K562 (cell line): ENCODE measurements at regions not wholly inside any gene's neighbourhood (a gene's known extent, or its start where the extent isn't known, plus 50 kb on each side); places are given as distances from the start of the nearest gene placed in this dataset.

Experiments
- ATAC-seq: fragments of 200-7000 bp; cut with Tn5 transposase; 3 replicates; pipeline ENCODE4 v1.9.1; 2020; ENCODE audit warnings: moderate library complexity
- BruUV-seq: library from RNA; stranded (reverse); fragments of 400-500 nt; replicated peaks from 2 replicates; lab custom pipeline; 2021; lab: Mats Ljungman, UMichigan
- CTCF ChIA-PET: fragments of 300-600 bp; formaldehyde crosslinking; extraction: SDS; loops from one replicate; lab custom pipeline; 2021; ENCODE audit warnings: low intra/inter-chr PET ratio; lab: Yijun Ruan, JAX
- POLR2A ChIA-PET: fragments of 300-600, 350-650 bp; sonication (Branson Sonifier 250); formaldehyde crosslinking; extraction: SDS; loops from one replicate; lab custom pipeline; 2021; ENCODE audit warnings: antibody characterized with exemption, inconsistent platforms; lab: Yijun Ruan, JAX
- DNase-seq, 4 experiments: peaks; one replicate each; pipeline versions ENCODE4 v3.0.0 to v3.0.0-alpha.2; 2011 to 2018; ENCODE audit warnings: low spot score in 3 of 4, mixed read lengths in 3 of 4; ENCODE audit errors: extremely low read depth in 1 of 4
- FAIRE-seq: peaks from 2 replicates; lab custom pipeline; 2011; peaks lifted over from hg19 to GRCh38; lab: Jason Lieb, UNC
- H2AFZ ChIP-seq: 2 replicates; pipeline ENCODE4 v1.6.0; 2011; ENCODE audit warnings: low read depth, low read length, control low read depth, inconsistent platforms
- H3K27ac ChIP-seq: fragments of 200-600 bp; 3 replicates; pipeline ENCODE4 v1.8.0; 2011; ENCODE audit warnings: low read depth, mild to moderate bottlenecking, control low read depth, inconsistent platforms, low read length, moderate library complexity, mixed read lengths; ENCODE audit errors: extremely low read depth
- H3K27me3 ChIP-seq, 2 experiments: fragments of 300-600 bp in 1 of 2; 2 replicates in 1 of 2; 3 replicates in 1 of 2; pipeline versions ENCODE4 v1.6.0 to v1.8.0; 2011; ENCODE audit warnings: inconsistent platforms in 2 of 2, low read length in 2 of 2, mild to moderate bottlenecking in 1 of 2, mixed read lengths in 1 of 2, moderate library complexity in 1 of 2; ENCODE audit not compliant: control insufficient read depth in 2 of 2, insufficient read depth in 2 of 2
- H3K36me3 ChIP-seq: fragments of 300-600 bp; 3 replicates; pipeline ENCODE4 v1.8.0; 2011; ENCODE audit warnings: mild to moderate bottlenecking, low read length, inconsistent platforms; ENCODE audit not compliant: control insufficient read depth, insufficient read depth
- H3K4me1 ChIP-seq, 2 experiments: fragments of 200-600 bp in 1 of 2; replicated peaks in 1 of 2; 2 replicates in 1 of 2; 3 replicates in 1 of 2; pipeline versions ENCODE4 v1.5.1 to v1.8.0; 2011; ENCODE audit warnings: inconsistent platforms in 2 of 2, low read length in 2 of 2, mild to moderate bottlenecking in 1 of 2, mixed read lengths in 1 of 2, moderate library complexity in 1 of 2; ENCODE audit not compliant: control insufficient read depth in 2 of 2, insufficient read depth in 2 of 2
- H3K4me2 ChIP-seq: 2 replicates; pipeline ENCODE4 v1.6.1; 2011; ENCODE audit warnings: low read length, control low read depth, inconsistent platforms, mixed read lengths; ENCODE audit not compliant: insufficient read depth
- H3K4me3 ChIP-seq: fragments of 200-600 bp; sonication (generic), shearing (Covaris generic); 2 replicates; pipeline ENCODE4 v1.5.1; 2016; ENCODE audit warnings: control low read depth, inconsistent platforms
- H3K79me2 ChIP-seq: fragments of 200-600 bp; 3 replicates; pipeline ENCODE4 v1.8.0; 2011; ENCODE audit warnings: low read length, inconsistent platforms; ENCODE audit not compliant: control insufficient read depth, insufficient read depth
- H3K9ac ChIP-seq, 2 experiments: 2 replicates each; pipeline versions ENCODE4 v1.6.0 to v1.6.1; 2011; ENCODE audit warnings: low read depth in 2 of 2, low read length in 2 of 2, control low read depth in 1 of 2, inconsistent platforms in 1 of 2, mild to moderate bottlenecking in 1 of 2, mixed read lengths in 1 of 2; ENCODE audit not compliant: insufficient read depth in 1 of 2
- H3K9me1 ChIP-seq: one replicate; pipeline ENCODE4 v1.6.0; 2011; ENCODE audit warnings: inconsistent platforms, mild to moderate bottlenecking, low read length, moderate library complexity; ENCODE audit not compliant: control insufficient read depth, insufficient read depth
- H3K9me3 ChIP-seq: replicated peaks from 2 replicates; pipeline ENCODE4 v1.5.1; 2011; ENCODE audit warnings: low read depth, low read length, inconsistent platforms; ENCODE audit not compliant: control insufficient read depth, insufficient read depth
- H4K20me1 ChIP-seq: replicated peaks from 2 replicates; pipeline ENCODE4 v1.6.1; 2011; ENCODE audit warnings: low read length, inconsistent platforms, mixed read lengths; ENCODE audit not compliant: control insufficient read depth, insufficient read depth
- CBFA2T2 ChIP-seq: fragments of 450-650 bp; conservative IDR thresholded peaks from 2 replicates; pipeline ENCODE4 v1.6.1; 2017; ENCODE audit warnings: mild to moderate bottlenecking
- CREB1 ChIP-seq, 2 experiments: sonication (generic) in 1 of 2; formaldehyde crosslinking in 1 of 2; IDR thresholded peaks; 2 replicates each; pipeline versions ENCODE4 v1.6.1 to v1.8.0; 2012 to 2022; ENCODE audit warnings: inconsistent platforms in 1 of 2, mild to moderate bottlenecking in 1 of 2, missing genetic modification reagents in 1 of 2, moderate library complexity in 1 of 2
- FOXM1 ChIP-seq, 2 experiments: fragments of 450-650 bp in 1 of 2; sonication (generic) in 1 of 2; formaldehyde crosslinking in 1 of 2; IDR thresholded peaks; 2 replicates each; pipeline versions ENCODE4 v1.6.1 to v1.9.0; 2017 to 2022; ENCODE audit warnings: low read depth in 2 of 2, mild to moderate bottlenecking in 2 of 2, missing genetic modification reagents in 1 of 2, moderate library complexity in 1 of 2
- GABPB2 ChIP-seq: fragments of 250-450 bp; sonication (Bioruptor Pico); conservative IDR thresholded peaks from 2 replicates; pipeline ENCODE4 v1.5.1; 2021; ENCODE audit warnings: mild to moderate bottlenecking
- HMG20B ChIP-seq: fragments of 250-450 bp; sonication (Bioruptor Pico); IDR thresholded peaks from 2 replicates; pipeline ENCODE4 v1.5.0; 2021; ENCODE audit warnings: mild to moderate bottlenecking
- MCM2 ChIP-seq: fragments of 450-650 bp; IDR thresholded peaks from 2 replicates; pipeline ENCODE4 v1.6.1; 2017; ENCODE audit warnings: low read depth, mild to moderate bottlenecking
- NCOA1 ChIP-seq: fragments of 450-650 bp; IDR thresholded peaks from 2 replicates; pipeline ENCODE4 v1.6.1; 2016; ENCODE audit warnings: low read depth
- NFYB ChIP-seq: IDR thresholded peaks from 2 replicates; pipeline ENCODE4 v1.6.1; 2011; ENCODE audit warnings: mild to moderate bottlenecking, moderate library complexity; ENCODE audit not compliant: insufficient read length; ENCODE audit errors: extremely low read depth
- SMAD1 ChIP-seq: fragments of 150-350 bp; IDR thresholded peaks from 2 replicates; pipeline ENCODE4 v1.6.1; 2014; ENCODE audit warnings: low read length, low read depth; ENCODE audit not compliant: partially characterized antibody
- TAF9B ChIP-seq: fragments of 450-650 bp; IDR thresholded peaks from 2 replicates; pipeline ENCODE4 v1.6.1; 2018; ENCODE audit warnings: mild to moderate bottlenecking; ENCODE audit not compliant: partially characterized antibody
- TBP ChIP-seq: optimal IDR thresholded peaks from 2 replicates; pipeline ENCODE3; 2011; ENCODE audit warnings: low read depth, low read length, improper control_type of control experiment
- ZNF408 ChIP-seq: fragments of 250-450 bp; sonication (Bioruptor Pico); IDR thresholded peaks from 2 replicates; pipeline ENCODE4 v1.4.0; 2020; ENCODE audit warnings: low read depth, mild to moderate bottlenecking, moderate library complexity
- ZNF699 ChIP-seq: fragments of 250-450 bp; sonication (Bioruptor Pico); IDR thresholded peaks from 2 replicates; pipeline ENCODE4 v1.8.0; 2021; ENCODE audit warnings: mild to moderate bottlenecking, moderate library complexity; ENCODE audit not compliant: insufficient replicate concordance
- WGBS: fragments of 100-300 bp; shearing (Covaris generic); methylation state at CpG from one replicate; pipeline ENCODE4 v1.1.6; 2016; ENCODE audit warnings: low coverage, mixed read lengths; ENCODE audit not compliant: insufficient coverage; ENCODE audit errors: missing lambda C conversion rate; 5-methylcytosine and 5-hydroxymethylcytosine counted together
- in situ Hi-C: fragments of 300-500 bp; cut with MboI; formaldehyde crosslinking; loops from 4 replicates; pipeline ENCODE4 v1.15.0; 2018; ENCODE audit warnings: inconsistent platforms, mixed read lengths
- intact Hi-C: fragments of 100-400 bp; cut with micrococcal nuclease; formaldehyde crosslinking; loops from 2 replicates; pipeline ENCODE4 v1.14.2; 2022
- TF ChIP-seq, protein P1 (sequence below): fragments of 200-800 bp; sonication (Bioruptor generic); IDR thresholded peaks from 2 replicates; pipeline ENCODE4 v1.6.1; 2017; ENCODE audit warnings: missing genetic modification characterization, missing compliant biosample characterization
- TF ChIP-seq, protein P2 (sequence below): sonication (generic); formaldehyde crosslinking; IDR thresholded peaks from 2 replicates; pipeline ENCODE4 v1.8.1; 2023; ENCODE audit warnings: missing genetic modification reagents, mild to moderate bottlenecking, borderline replicate concordance

DNA sequence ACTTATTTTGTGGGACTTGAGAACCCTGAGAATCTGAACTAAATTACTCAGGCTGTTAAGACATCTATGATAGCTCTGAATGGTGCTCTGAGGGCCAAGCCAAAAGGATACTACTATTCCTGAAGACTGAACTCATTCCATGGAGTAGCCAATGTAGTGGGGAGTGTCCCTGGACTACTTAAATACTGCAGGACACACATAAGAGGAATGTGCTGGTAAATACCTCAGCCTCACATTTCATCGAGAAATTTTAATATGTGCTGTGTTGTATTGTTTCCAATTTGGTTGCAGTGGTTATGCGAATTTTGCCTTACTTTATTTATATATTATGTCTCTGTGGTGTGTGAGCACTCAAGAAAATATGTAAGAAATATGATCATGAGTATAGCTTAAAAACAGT lies 264.4 kb upstream of the FIGN start (continued):
- no peak for TF ChIP-seq ZNF699 (CRISPR knock-in tag)
- no peak for TF ChIP-seq SMAD1
- no peak for TF ChIP-seq TAF9B
- TF ChIP-seq HMG20B (CRISPR knock-in tag): no peak
- TF ChIP-seq, protein P1, sequence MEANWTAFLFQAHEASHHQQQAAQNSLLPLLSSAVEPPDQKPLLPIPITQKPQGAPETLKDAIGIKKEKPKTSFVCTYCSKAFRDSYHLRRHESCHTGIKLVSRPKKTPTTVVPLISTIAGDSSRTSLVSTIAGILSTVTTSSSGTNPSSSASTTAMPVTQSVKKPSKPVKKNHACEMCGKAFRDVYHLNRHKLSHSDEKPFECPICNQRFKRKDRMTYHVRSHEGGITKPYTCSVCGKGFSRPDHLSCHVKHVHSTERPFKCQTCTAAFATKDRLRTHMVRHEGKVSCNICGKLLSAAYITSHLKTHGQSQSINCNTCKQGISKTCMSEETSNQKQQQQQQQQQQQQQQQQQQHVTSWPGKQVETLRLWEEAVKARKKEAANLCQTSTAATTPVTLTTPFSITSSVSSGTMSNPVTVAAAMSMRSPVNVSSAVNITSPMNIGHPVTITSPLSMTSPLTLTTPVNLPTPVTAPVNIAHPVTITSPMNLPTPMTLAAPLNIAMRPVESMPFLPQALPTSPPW (CRISPR knock-in tag): no peak
- no peak for TF ChIP-seq ZNF408 (CRISPR knock-in tag)
- TF ChIP-seq NCOA1: no peak

DNA sequence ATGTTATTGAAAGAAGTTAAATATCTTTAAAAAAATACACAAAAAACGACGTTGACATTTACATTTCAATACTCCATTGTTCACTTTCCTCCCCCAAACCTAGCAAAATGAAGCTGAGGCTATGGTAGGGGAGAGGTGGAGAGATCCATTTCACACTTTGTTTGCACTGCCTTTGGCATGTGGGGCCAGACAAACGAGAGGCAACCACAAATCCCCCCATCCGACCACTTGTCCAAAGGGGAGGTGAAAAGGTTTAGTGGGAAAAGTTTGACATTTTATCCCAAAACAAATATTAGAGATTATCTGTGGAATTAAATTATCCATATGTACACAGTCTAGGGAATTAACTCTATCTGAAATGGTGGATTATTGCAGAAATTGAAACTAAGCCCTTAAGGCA lies 261.7 kb upstream of the FIGN start:
- in situ Hi-C loops (no loop called here), intact Hi-C loops (no loop called here)
- Histone ChIP-seq H3K4me3 (no peak overlapping the region), H3K9ac (no peak overlapping the region), H3K27me3 (no peaks in the 10 kb centered on the region), H3K9me1 (no peaks in the 10 kb centered on the region), H3K4me2 (no peak overlapping the region), H3K36me3 (no peaks in the 10 kb centered on the region), H4K20me1 (no peaks in the 10 kb centered on the region), H3K27ac (no peak overlapping the region), H2AFZ (no peak overlapping the region), H3K79me2 (no peaks in the 10 kb centered on the region), H3K9me3 (no peaks in the 10 kb centered on the region), H3K4me1 (no peaks in the 10 kb centered on the region)
- ChIA-PET CTCF (no interaction called here), POLR2A (no interaction called here)
- DNase-seq (no peak), FAIRE-seq (no peak), ATAC-seq (no peak)
- 2% methylated on average over 4 of the region's 4 CpGs for WGBS
- TF ChIP-seq TBP: no peak
- no peak for TF ChIP-seq NFYB
- no peak for TF ChIP-seq CREB1 (IDR thresholded peaks at IDR 0.05)
- TF ChIP-seq CREB1 (CRISPR knock-in tag; IDR thresholded peaks at IDR 0.05): no peak
- TF ChIP-seq FOXM1 (IDR thresholded peaks at IDR 0.05; ENCODE audit: low read depth): no peak
- no peak for TF ChIP-seq FOXM1 (CRISPR knock-in tag; IDR thresholded peaks at IDR 0.05; ENCODE audit: low read depth)
- no peak for TF ChIP-seq GABPB2 (CRISPR knock-in tag)
- TF ChIP-seq CBFA2T2: no peak
- TF ChIP-seq, protein P2, sequence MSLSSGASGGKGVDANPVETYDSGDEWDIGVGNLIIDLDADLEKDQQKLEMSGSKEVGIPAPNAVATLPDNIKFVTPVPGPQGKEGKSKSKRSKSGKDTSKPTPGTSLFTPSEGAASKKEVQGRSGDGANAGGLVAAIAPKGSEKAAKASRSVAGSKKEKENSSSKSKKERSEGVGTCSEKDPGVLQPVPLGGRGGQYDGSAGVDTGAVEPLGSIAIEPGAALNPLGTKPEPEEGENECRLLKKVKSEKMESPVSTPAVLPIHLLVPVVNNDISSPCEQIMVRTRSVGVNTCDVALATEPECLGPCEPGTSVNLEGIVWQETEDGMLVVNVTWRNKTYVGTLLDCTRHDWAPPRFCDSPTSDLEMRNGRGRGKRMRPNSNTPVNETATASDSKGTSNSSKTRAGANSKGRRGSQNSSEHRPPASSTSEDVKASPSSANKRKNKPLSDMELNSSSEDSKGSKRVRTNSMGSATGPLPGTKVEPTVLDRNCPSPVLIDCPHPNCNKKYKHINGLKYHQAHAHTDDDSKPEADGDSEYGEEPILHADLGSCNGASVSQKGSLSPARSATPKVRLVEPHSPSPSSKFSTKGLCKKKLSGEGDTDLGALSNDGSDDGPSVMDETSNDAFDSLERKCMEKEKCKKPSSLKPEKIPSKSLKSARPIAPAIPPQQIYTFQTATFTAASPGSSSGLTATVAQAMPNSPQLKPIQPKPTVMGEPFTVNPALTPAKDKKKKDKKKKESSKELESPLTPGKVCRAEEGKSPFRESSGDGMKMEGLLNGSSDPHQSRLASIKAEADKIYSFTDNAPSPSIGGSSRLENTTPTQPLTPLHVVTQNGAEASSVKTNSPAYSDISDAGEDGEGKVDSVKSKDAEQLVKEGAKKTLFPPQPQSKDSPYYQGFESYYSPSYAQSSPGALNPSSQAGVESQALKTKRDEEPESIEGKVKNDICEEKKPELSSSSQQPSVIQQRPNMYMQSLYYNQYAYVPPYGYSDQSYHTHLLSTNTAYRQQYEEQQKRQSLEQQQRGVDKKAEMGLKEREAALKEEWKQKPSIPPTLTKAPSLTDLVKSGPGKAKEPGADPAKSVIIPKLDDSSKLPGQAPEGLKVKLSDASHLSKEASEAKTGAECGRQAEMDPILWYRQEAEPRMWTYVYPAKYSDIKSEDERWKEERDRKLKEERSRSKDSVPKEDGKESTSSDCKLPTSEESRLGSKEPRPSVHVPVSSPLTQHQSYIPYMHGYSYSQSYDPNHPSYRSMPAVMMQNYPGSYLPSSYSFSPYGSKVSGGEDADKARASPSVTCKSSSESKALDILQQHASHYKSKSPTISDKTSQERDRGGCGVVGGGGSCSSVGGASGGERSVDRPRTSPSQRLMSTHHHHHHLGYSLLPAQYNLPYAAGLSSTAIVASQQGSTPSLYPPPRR: no peak
- TF ChIP-seq MCM2: no peak
- BruUV-seq: no TSS peak
